WTC11 (cell line): ENCODE measurements at regions not wholly inside any gene's neighbourhood (a gene's known extent, or its start where the extent isn't known, plus 50 kb on each side); places are given as distances from the start of the nearest gene placed in this dataset.

Experiments used
- ATAC-seq: fragments of 200-7000 bp; cut with Tn5 transposase; 2 replicates; pipeline ENCODE4 v1.10.0; 2021; ENCODE audit warnings: mild to moderate bottlenecking, moderate library complexity
- CTCF ChIA-PET: fragments of 300-600 bp; sonication (Branson Sonifier 250); formaldehyde crosslinking; loops from one replicate; lab custom pipeline; 2021; ENCODE audit warnings: antibody characterized with exemption; lab: Charles Lee
- POLR2A ChIA-PET: fragments of 350-600 bp; sonication (Branson Sonifier 250); formaldehyde crosslinking; loops from one replicate; lab custom pipeline; 2021; ENCODE audit warnings: antibody characterized with exemption; lab: Charles Lee
- DNase-seq: peaks from one replicate; pipeline ENCODE4 v3.0.0; 2021; ENCODE audit warnings: low spot score
- H3K27ac Mint-ChIP-seq: 2 replicates; pipeline ENCODE4 v1.8.0; 2021; ENCODE audit warnings: mixed read lengths
- H3K27me3 Mint-ChIP-seq: 2 replicates; pipeline ENCODE4 v1.8.0; 2021; ENCODE audit warnings: low read depth, mild to moderate bottlenecking, moderate library complexity, mixed read lengths
- H3K36me3 Mint-ChIP-seq: 2 replicates; pipeline ENCODE4 v1.8.0; 2021; ENCODE audit warnings: mixed read lengths
- H3K4me1 Mint-ChIP-seq: 2 replicates; pipeline ENCODE4 v1.8.0; 2022; ENCODE audit warnings: mixed read lengths
- H3K4me3 Mint-ChIP-seq: 2 replicates; pipeline ENCODE4 v1.8.0; 2021; ENCODE audit warnings: mild to moderate bottlenecking, moderate library complexity, mixed read lengths
- H3K9me3 Mint-ChIP-seq: 2 replicates; pipeline ENCODE4 v1.8.0; 2021; ENCODE audit warnings: mixed read lengths
- CBFB ChIP-seq: sonication (generic); formaldehyde crosslinking; IDR thresholded peaks from 2 replicates; pipeline ENCODE4 v1.8.1; 2022; ENCODE audit warnings: mild to moderate bottlenecking, low read depth, missing genetic modification reagents
- ELF4 ChIP-seq: sonication (generic); formaldehyde crosslinking; IDR thresholded peaks from 2 replicates; pipeline ENCODE4 v1.8.1; 2022; ENCODE audit warnings: low read depth, mild to moderate bottlenecking, moderate library complexity, missing genetic modification reagents
- FOXJ3 ChIP-seq: sonication (generic); formaldehyde crosslinking; IDR thresholded peaks from 2 replicates; pipeline ENCODE4 v1.9.0; 2021; ENCODE audit warnings: missing genetic modification reagents, mild to moderate bottlenecking, borderline replicate concordance
- GRHL2 ChIP-seq: fragments of 250-450 bp; sonication (Bioruptor Pico); IDR thresholded peaks from 2 replicates; pipeline ENCODE4 v1.8.0; 2022; ENCODE audit warnings: mild to moderate bottlenecking, moderate library complexity; ENCODE audit not compliant: insufficient replicate concordance, severe bottlenecking
- GTF2I ChIP-seq: fragments of 250-450 bp; sonication (Bioruptor Pico); conservative IDR thresholded peaks from 2 replicates; pipeline ENCODE4 v1.4.0; 2021; ENCODE audit warnings: mild to moderate bottlenecking
- JAZF1 ChIP-seq: fragments of 250-450 bp; sonication (Bioruptor Pico); IDR thresholded peaks from 2 replicates; pipeline ENCODE4 v1.9.0; 2021; ENCODE audit warnings: moderate library complexity, mild to moderate bottlenecking, inconsistent platforms
- JUN ChIP-seq: sonication (generic); formaldehyde crosslinking; IDR thresholded peaks from 2 replicates; pipeline ENCODE4 v1.8.0; 2023; ENCODE audit warnings: mild to moderate bottlenecking, missing genetic modification reagents
- MYBL2 ChIP-seq: sonication (generic); formaldehyde crosslinking; IDR thresholded peaks from 2 replicates; pipeline ENCODE4 v1.8.1; 2023; ENCODE audit warnings: mild to moderate bottlenecking, moderate library complexity, missing genetic modification reagents
- NFATC4 ChIP-seq: fragments of 250-450 bp; sonication (Bioruptor Pico); IDR thresholded peaks from 2 replicates; pipeline ENCODE4 v1.9.0; 2021; ENCODE audit warnings: mild to moderate bottlenecking
- NR1H2 ChIP-seq: sonication (generic); formaldehyde crosslinking; IDR thresholded peaks from 2 replicates; pipeline ENCODE4 v1.9.0; 2021; ENCODE audit warnings: mild to moderate bottlenecking, moderate library complexity, missing genetic modification reagents
- NR3C1 ChIP-seq: sonication (generic); formaldehyde crosslinking; conservative IDR thresholded peaks from 2 replicates; pipeline ENCODE4 v1.8.1; 2023; ENCODE audit warnings: low read depth, mild to moderate bottlenecking, missing genetic modification reagents
- OVOL2 ChIP-seq: fragments of 250-450 bp; sonication (Bioruptor Pico); IDR thresholded peaks from 2 replicates; pipeline ENCODE4 v1.9.0; 2021; ENCODE audit warnings: mild to moderate bottlenecking, borderline replicate concordance
- TCF7 ChIP-seq: sonication (generic); formaldehyde crosslinking; IDR thresholded peaks from 2 replicates; pipeline ENCODE4 v1.8.0; 2022; ENCODE audit warnings: mild to moderate bottlenecking, low read depth, missing genetic modification reagents, moderate library complexity
- TEAD4 ChIP-seq: sonication (generic); formaldehyde crosslinking; IDR thresholded peaks from 2 replicates; pipeline ENCODE4 v1.8.0; 2022; ENCODE audit warnings: mild to moderate bottlenecking, missing genetic modification reagents
- TP53 ChIP-seq: sonication (generic); formaldehyde crosslinking; IDR thresholded peaks from 2 replicates; pipeline ENCODE4 v1.8.1; 2023; ENCODE audit warnings: mild to moderate bottlenecking, missing genetic modification reagents
- ZNF219 ChIP-seq: sonication (generic); formaldehyde crosslinking; IDR thresholded peaks from 2 replicates; pipeline ENCODE4 v1.8.0; 2023; ENCODE audit warnings: missing genetic modification reagents, mild to moderate bottlenecking, borderline replicate concordance
- TF ChIP-seq, protein P1 (sequence below): sonication (generic); formaldehyde crosslinking; IDR thresholded peaks from 2 replicates; pipeline ENCODE4 v1.8.1; 2022; ENCODE audit warnings: mild to moderate bottlenecking, missing genetic modification reagents, moderate library complexity, borderline replicate concordance
- TF ChIP-seq, protein P2 (sequence below): sonication (generic); formaldehyde crosslinking; IDR thresholded peaks from 2 replicates; pipeline ENCODE4 v1.8.0; 2022; ENCODE audit warnings: mild to moderate bottlenecking, missing genetic modification reagents
- TF ChIP-seq, protein P3 (sequence below): sonication (generic); formaldehyde crosslinking; IDR thresholded peaks from 2 replicates; pipeline ENCODE4 v1.8.1; 2022; ENCODE audit warnings: low read depth, missing genetic modification reagents, borderline replicate concordance
- TF ChIP-seq, protein P4 (sequence below): fragments of 250-450 bp; sonication (Bioruptor Pico); IDR thresholded peaks from 2 replicates; pipeline ENCODE4 v1.9.0; 2021; ENCODE audit warnings: moderate library complexity, mild to moderate bottlenecking, inconsistent platforms, borderline replicate concordance
- TF ChIP-seq, protein P5 (sequence below): fragments of 250-450 bp; sonication (Bioruptor Pico); IDR thresholded peaks from 2 replicates; pipeline ENCODE4 v1.8.0; 2021; ENCODE audit warnings: mild to moderate bottlenecking
- TF ChIP-seq, protein P6 (sequence below): sonication (generic); formaldehyde crosslinking; IDR thresholded peaks from 2 replicates; pipeline ENCODE4 v1.8.0; 2022; ENCODE audit warnings: missing genetic modification reagents

DNA sequence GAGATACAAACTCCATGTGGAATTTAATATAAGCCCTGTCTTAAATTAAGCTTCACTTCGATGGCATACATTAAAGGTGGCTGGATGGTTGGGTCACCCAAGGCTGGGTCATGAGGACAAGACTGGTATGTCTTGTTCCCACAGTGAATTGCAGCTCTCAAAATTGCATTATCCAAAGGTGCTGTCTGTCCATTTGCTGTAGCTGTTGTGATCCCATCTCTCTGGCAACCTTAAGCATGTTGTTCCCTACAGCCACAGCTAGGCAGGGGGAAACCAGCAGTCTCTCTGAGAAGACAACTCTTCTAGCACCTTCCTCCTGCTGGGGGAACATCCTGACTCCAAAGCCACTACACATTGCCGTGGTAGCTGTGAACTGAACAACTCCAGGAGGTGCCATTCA is 187.0 kb downstream of the NUAK1 start:
- DNase-seq (no peak), ATAC-seq (no peak)
- H3K27me3 Mint-ChIP-seq = no peaks in the 10 kb centered on the region
- H3K36me3 Mint-ChIP-seq = no peaks in the 10 kb centered on the region
- peaks cover 17% of the 10 kb centered on the region for H3K9me3 Mint-ChIP-seq
- TF ChIP-seq NR3C1 (no peak), TP53 (CRISPR knock-in tag) (no peak), NR1H2 (CRISPR knock-in tag) (no peak), MYBL2 (CRISPR knock-in tag) (no peak), GTF2I (no peak), JAZF1 (CRISPR knock-in tag) (no peak), TEAD4 (CRISPR knock-in tag) (no peak), NFATC4 (CRISPR knock-in tag) (no peak), JUN (no peak)
- TF ChIP-seq, protein P1, sequence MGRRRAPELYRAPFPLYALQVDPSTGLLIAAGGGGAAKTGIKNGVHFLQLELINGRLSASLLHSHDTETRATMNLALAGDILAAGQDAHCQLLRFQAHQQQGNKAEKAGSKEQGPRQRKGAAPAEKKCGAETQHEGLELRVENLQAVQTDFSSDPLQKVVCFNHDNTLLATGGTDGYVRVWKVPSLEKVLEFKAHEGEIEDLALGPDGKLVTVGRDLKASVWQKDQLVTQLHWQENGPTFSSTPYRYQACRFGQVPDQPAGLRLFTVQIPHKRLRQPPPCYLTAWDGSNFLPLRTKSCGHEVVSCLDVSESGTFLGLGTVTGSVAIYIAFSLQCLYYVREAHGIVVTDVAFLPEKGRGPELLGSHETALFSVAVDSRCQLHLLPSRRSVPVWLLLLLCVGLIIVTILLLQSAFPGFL (CRISPR knock-in tag) = no peak
- TF ChIP-seq, protein P2, sequence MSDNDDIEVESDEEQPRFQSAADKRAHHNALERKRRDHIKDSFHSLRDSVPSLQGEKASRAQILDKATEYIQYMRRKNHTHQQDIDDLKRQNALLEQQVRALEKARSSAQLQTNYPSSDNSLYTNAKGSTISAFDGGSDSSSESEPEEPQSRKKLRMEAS (CRISPR knock-in tag) = no peak
- TF ChIP-seq, protein P3, sequence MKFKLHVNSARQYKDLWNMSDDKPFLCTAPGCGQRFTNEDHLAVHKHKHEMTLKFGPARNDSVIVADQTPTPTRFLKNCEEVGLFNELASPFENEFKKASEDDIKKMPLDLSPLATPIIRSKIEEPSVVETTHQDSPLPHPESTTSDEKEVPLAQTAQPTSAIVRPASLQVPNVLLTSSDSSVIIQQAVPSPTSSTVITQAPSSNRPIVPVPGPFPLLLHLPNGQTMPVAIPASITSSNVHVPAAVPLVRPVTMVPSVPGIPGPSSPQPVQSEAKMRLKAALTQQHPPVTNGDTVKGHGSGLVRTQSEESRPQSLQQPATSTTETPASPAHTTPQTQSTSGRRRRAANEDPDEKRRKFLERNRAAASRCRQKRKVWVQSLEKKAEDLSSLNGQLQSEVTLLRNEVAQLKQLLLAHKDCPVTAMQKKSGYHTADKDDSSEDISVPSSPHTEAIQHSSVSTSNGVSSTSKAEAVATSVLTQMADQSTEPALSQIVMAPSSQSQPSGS (CRISPR knock-in tag) = no peak
- TF ChIP-seq, protein P4, sequence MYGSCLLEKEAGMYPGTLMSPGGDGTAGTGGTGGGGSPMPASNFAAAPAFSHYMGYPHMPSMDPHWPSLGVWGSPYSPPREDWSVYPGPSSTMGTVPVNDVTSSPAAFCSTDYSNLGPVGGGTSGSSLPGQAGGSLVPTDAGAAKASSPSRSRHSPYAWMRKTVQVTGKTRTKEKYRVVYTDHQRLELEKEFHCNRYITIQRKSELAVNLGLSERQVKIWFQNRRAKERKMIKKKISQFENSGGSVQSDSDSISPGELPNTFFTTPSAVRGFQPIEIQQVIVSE = no peak
- TF ChIP-seq, protein P5, sequence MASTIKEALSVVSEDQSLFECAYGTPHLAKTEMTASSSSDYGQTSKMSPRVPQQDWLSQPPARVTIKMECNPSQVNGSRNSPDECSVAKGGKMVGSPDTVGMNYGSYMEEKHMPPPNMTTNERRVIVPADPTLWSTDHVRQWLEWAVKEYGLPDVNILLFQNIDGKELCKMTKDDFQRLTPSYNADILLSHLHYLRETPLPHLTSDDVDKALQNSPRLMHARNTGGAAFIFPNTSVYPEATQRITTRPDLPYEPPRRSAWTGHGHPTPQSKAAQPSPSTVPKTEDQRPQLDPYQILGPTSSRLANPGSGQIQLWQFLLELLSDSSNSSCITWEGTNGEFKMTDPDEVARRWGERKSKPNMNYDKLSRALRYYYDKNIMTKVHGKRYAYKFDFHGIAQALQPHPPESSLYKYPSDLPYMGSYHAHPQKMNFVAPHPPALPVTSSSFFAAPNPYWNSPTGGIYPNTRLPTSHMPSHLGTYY (CRISPR knock-in tag) = no peak
- TF ChIP-seq, protein P6, sequence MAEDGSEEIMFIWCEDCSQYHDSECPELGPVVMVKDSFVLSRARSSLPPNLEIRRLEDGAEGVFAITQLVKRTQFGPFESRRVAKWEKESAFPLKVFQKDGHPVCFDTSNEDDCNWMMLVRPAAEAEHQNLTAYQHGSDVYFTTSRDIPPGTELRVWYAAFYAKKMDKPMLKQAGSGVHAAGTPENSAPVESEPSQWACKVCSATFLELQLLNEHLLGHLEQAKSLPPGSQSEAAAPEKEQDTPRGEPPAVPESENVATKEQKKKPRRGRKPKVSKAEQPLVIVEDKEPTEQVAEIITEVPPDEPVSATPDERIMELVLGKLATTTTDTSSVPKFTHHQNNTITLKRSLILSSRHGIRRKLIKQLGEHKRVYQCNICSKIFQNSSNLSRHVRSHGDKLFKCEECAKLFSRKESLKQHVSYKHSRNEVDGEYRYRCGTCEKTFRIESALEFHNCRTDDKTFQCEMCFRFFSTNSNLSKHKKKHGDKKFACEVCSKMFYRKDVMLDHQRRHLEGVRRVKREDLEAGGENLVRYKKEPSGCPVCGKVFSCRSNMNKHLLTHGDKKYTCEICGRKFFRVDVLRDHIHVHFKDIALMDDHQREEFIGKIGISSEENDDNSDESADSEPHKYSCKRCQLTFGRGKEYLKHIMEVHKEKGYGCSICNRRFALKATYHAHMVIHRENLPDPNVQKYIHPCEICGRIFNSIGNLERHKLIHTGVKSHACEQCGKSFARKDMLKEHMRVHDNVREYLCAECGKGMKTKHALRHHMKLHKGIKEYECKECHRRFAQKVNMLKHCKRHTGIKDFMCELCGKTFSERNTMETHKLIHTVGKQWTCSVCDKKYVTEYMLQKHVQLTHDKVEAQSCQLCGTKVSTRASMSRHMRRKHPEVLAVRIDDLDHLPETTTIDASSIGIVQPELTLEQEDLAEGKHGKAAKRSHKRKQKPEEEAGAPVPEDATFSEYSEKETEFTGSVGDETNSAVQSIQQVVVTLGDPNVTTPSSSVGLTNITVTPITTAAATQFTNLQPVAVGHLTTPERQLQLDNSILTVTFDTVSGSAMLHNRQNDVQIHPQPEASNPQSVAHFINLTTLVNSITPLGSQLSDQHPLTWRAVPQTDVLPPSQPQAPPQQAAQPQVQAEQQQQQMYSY (CRISPR knock-in tag) = no peak
- TF ChIP-seq, all 79 proteins: peak for 0
- H3K4me3 Mint-ChIP-seq = no peak overlapping the region
- no peak overlapping the region for H3K27ac Mint-ChIP-seq
- ChIA-PET POLR2A (no interaction called here), CTCF (no interaction called here)
- no peaks in the 10 kb centered on the region for H3K4me1 Mint-ChIP-seq

DNA sequence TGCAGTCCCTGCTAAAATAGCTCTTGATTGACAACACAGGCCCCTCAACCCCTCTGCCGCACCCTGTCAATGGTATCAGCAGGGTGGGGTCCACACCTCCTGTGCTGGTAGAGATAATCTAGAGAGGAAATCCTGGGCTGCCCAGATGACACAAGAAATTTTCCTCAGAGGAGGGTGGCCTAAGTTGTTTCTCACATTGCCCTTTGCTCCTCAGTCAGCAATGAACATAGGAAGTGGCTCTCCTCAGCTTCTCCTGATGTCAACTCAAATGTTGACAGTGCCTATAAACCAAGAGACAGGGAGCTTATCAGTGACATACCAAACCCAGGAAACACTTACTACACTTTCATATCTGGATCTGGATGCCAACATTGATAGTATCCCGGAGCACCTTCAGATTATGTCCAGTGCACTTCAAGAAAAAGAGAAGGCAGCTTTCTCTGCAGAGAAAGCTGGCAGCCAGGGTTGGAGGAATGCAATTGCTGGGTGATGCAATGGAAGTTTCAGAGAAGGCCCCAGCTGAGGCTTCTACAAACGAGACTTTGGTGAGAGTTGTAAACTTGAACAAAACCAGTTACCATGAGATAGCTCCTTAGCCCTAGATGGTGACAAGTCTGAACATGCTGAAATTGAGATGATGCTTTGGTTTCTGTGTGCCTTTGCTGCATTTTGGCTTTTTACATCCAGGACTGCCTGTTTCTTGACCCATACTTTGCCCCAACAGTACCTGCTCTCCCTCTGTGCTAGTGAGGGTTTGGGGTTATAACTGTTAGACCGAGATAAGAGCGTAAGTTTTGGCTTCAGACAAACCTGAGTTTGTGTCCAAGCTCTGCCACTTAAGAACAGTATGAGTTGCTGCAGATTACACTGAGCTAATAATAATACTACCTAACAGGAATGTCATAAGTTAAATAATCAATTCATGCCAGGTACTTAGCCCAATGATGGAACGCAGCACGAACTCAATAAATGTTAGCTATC is 183.5 kb downstream of the NUAK1 start:
- H3K9me3 Mint-ChIP-seq = peaks cover 23% of the 10 kb centered on the region
- H3K4me3 Mint-ChIP-seq = no peak overlapping the region
- no peak overlapping the region for H3K27ac Mint-ChIP-seq
- CTCF ChIA-PET = no interaction called here
- no peaks in the 10 kb centered on the region for H3K27me3 Mint-ChIP-seq
- TF ChIP-seq ELF4 (no peak), NFATC4 (CRISPR knock-in tag) (no peak), TCF7 (CRISPR knock-in tag) (no peak), CBFB (CRISPR knock-in tag) (no peak), FOXJ3 (CRISPR knock-in tag) (no peak), ZNF219 (no peak), OVOL2 (no peak), GRHL2 (CRISPR knock-in tag) (no peak), GTF2I (no peak)
- TF ChIP-seq, protein P1 (CRISPR knock-in tag) = no peak
- TF ChIP-seq, all 79 proteins: peak for 0
- Mint-ChIP-seq H3K4me1 (no peaks in the 10 kb centered on the region), H3K36me3 (no peaks in the 10 kb centered on the region)
- DNase-seq (no peak), ATAC-seq (no peak)
- POLR2A ChIA-PET = no interaction called here
